SK-N-SH (cell line): ENCODE measurements at regions not wholly inside any gene's neighbourhood (a gene's known extent, or its start where the extent isn't known, plus 50 kb on each side); places are given as distances from the start of the nearest gene placed in this dataset.

ENCODE experiments used
- CTCF ChIA-PET: fragments of 300-600, 350-600 bp; formaldehyde crosslinking; extraction: SDS; loops from one replicate; lab custom pipeline; 2021; lab: Yijun Ruan, JAX
- POLR2A ChIA-PET: fragments of 350-600 bp; sonication (Branson Sonifier 250); formaldehyde crosslinking; extraction: SDS; loops from one replicate; lab custom pipeline; 2020; ENCODE audit warnings: antibody characterized with exemption, inconsistent platforms; lab: Yijun Ruan, JAX
- DNase-seq: peaks from one replicate; pipeline ENCODE4 v3.0.0; 2012
- H2AFZ ChIP-seq: fragments of 200-600 bp; sonication (generic); 2 replicates; pipeline ENCODE4 v1.8.1; 2016; ENCODE audit warnings: antibody characterized with exemption, mild to moderate bottlenecking, low read depth
- H3F3A ChIP-seq: fragments of 200-600 bp; sonication (generic); replicated peaks from 2 replicates; pipeline ENCODE3; 2016; ENCODE audit warnings: antibody characterized with exemption, mild to moderate bottlenecking; ENCODE audit not compliant: insufficient read depth
- H3K27ac ChIP-seq, 2 experiments: fragments of 200-500 bp in 1 of 2; fragments of 200-600 bp in 1 of 2; sonication (Bioruptor generic) in 1 of 2; sonication (generic), shearing (Covaris generic) in 1 of 2; 2 replicates each; pipeline versions ENCODE4 v1.5.1 to v1.6.1; 2014 to 2016; ENCODE audit warnings: low read depth in 2 of 2, inconsistent platforms in 1 of 2, low read length in 1 of 2, mild to moderate bottlenecking in 1 of 2, mixed read lengths in 1 of 2
- H3K27me3 ChIP-seq: fragments of 200-600 bp; sonication (generic), shearing (Covaris generic); 2 replicates; pipeline ENCODE4 v1.6.1; 2016; ENCODE audit warnings: mixed run types; ENCODE audit not compliant: insufficient read depth
- H3K36me3 ChIP-seq, 2 experiments: fragments of 200-500 bp in 1 of 2; fragments of 200-600 bp in 1 of 2; sonication (Bioruptor generic) in 1 of 2; sonication (generic) in 1 of 2; replicated peaks in 1 of 2; 2 replicates each; pipeline versions ENCODE3 to v1.5.1; 2014 to 2016; ENCODE audit warnings: low read length in 1 of 2, mild to moderate bottlenecking in 1 of 2; ENCODE audit not compliant: insufficient read depth in 2 of 2, control insufficient read depth in 1 of 2
- H3K4me1 ChIP-seq, 2 experiments: fragments of 200-500 bp in 1 of 2; fragments of 200-600 bp in 1 of 2; sonication (Bioruptor generic) in 1 of 2; sonication (generic), shearing (Covaris generic) in 1 of 2; 2 replicates each; pipeline versions ENCODE4 v1.5.1 to v1.6.1; 2014 to 2016; ENCODE audit warnings: low read depth in 1 of 2, low read length in 1 of 2, mixed run types in 1 of 2; ENCODE audit not compliant: insufficient read depth in 2 of 2, control insufficient read depth in 1 of 2
- H3K4me2 ChIP-seq: fragments of 200-600 bp; sonication (generic), shearing (Covaris generic); 2 replicates; pipeline ENCODE4 v1.6.1; 2017; ENCODE audit warnings: mixed run types
- H3K4me3 ChIP-seq, 2 experiments: fragments of 200-500 bp in 1 of 2; fragments of 200-600 bp in 1 of 2; sonication (Bioruptor generic) in 1 of 2; sonication (generic), shearing (Covaris generic) in 1 of 2; 2 replicates each; pipeline versions ENCODE4 v1.5.1 to v1.8.1; 2014 to 2016; ENCODE audit warnings: low read depth in 2 of 2, inconsistent platforms in 1 of 2, low read length in 1 of 2, mild to moderate bottlenecking in 1 of 2, mixed read lengths in 1 of 2, moderate library complexity in 1 of 2
- H3K79me2 ChIP-seq: fragments of 200-600 bp; sonication (generic); 2 replicates; pipeline ENCODE4 v1.8.1; 2017; ENCODE audit warnings: mild to moderate bottlenecking; ENCODE audit not compliant: insufficient read depth
- H3K9ac ChIP-seq: fragments of 200-600 bp; sonication (generic); 2 replicates; pipeline ENCODE4 v1.6.1; 2017; ENCODE audit warnings: mixed run types
- H3K9me2 ChIP-seq: fragments of 200-600 bp; sonication (generic); 2 replicates; pipeline ENCODE4 v1.6.1; 2017; ENCODE audit warnings: mixed run types
- H3K9me3 ChIP-seq: fragments of 200-600 bp; sonication (generic); 2 replicates; pipeline ENCODE4 v1.6.1; 2017; ENCODE audit warnings: mixed run types, mild to moderate bottlenecking, moderate library complexity
- H4K20me1 ChIP-seq: fragments of 200-600 bp; sonication (generic); 2 replicates; pipeline ENCODE4 v1.6.1; 2017; ENCODE audit warnings: mild to moderate bottlenecking, mixed run types; ENCODE audit not compliant: insufficient read depth
- CHD2 ChIP-seq: fragments of 150-350 bp; IDR thresholded peaks from 2 replicates; pipeline ENCODE4 v1.6.1; 2018; ENCODE audit warnings: low read length; ENCODE audit not compliant: partially characterized antibody
- CTCF ChIP-seq: fragments of 200-600 bp; sonication (generic); IDR thresholded peaks from 2 replicates; pipeline ENCODE4 v1.6.1; 2017; ENCODE audit warnings: antibody characterized with exemption, mild to moderate bottlenecking, moderate library complexity
- FOSL2 ChIP-seq: IDR thresholded peaks from 2 replicates; pipeline ENCODE4 v1.4.0; 2012; ENCODE audit warnings: low read depth, mild to moderate bottlenecking, moderate library complexity, borderline replicate concordance
- JUND ChIP-seq: IDR thresholded peaks from 2 replicates; pipeline ENCODE4 v1.4.0; 2012
- MAX ChIP-seq: IDR thresholded peaks from 2 replicates; pipeline ENCODE4 v1.4.0; 2012; ENCODE audit warnings: low read depth
- RAD21 ChIP-seq: IDR thresholded peaks from 2 replicates; pipeline ENCODE4 v1.6.1; 2012; ENCODE audit warnings: mild to moderate bottlenecking, low read length
- RFX5 ChIP-seq: IDR thresholded peaks from 2 replicates; pipeline ENCODE4 v1.6.1; 2012; ENCODE audit warnings: mild to moderate bottlenecking, improper control_type of control experiment, low read length
- RXRA ChIP-seq: IDR thresholded peaks from 2 replicates; pipeline ENCODE4 v1.4.0; 2012; ENCODE audit warnings: low read depth, mild to moderate bottlenecking, borderline replicate concordance
- SIN3A ChIP-seq: IDR thresholded peaks from 2 replicates; pipeline ENCODE4 v1.6.1; 2012; ENCODE audit warnings: low read depth, mild to moderate bottlenecking, low read length, moderate library complexity, borderline replicate concordance
- TCF12 ChIP-seq: IDR thresholded peaks from 2 replicates; pipeline ENCODE4 v1.4.0; 2012
- TEAD4 ChIP-seq: IDR thresholded peaks from 2 replicates; pipeline ENCODE4 v1.4.0; 2012; ENCODE audit warnings: mild to moderate bottlenecking, borderline replicate concordance; ENCODE audit not compliant: insufficient read depth
- WGBS: methylation state at CpG from one replicate; pipeline ENCODE4 v1.1.6; 2017; ENCODE audit warnings: low lambda C conversion rate; 5-methylcytosine and 5-hydroxymethylcytosine counted together

GRCh38 chr1:30284728-30285475 is 438.5 kb downstream of the MATN1 start:
- POLR2A ChIA-PET = no interaction called here
- Histone ChIP-seq H3K4me2 (no peak overlapping the region), H3K9ac (no peak overlapping the region), H3K27ac (no peak overlapping the region), H4K20me1 (no peaks in the 10 kb centered on the region), H3K36me3 (no peaks in the 10 kb centered on the region), H3K27me3 (no peaks in the 10 kb centered on the region), H3K79me2 (no peaks in the 10 kb centered on the region), H3K9me3 (no peaks in the 10 kb centered on the region), H3K4me1 (peaks cover 0 to 11% of the 10 kb centered on the region in 2 experiments; a peak in 2 of 4 replicates), H3K4me3 (no peak overlapping the region), H3K9me2 (no peaks in the 10 kb centered on the region), H3F3A (no peaks in the 10 kb centered on the region), H2AFZ (no peak overlapping the region)
- DNase-seq = no peak
- CTCF ChIA-PET = interaction anchor here (0.8 kb wide), 1 partner anchor 8 kb away, joined by 3 read pairs; no protein-coding TSS in a partner anchor
- no peak for TF ChIP-seq TCF12
- 46% methylated on average over 16 of the region's 17 CpGs for WGBS

- 0% methylated on average over 3 of the region's 4 CpGs for WGBS
- H3K4me1 ChIP-seq = peaks cover 0 to 11% of the 10 kb centered on the region in 2 experiments; a peak in 2 of 4 replicates
- H4K20me1 ChIP-seq = no peaks in the 10 kb centered on the region
- no peak overlapping the region for H2AFZ ChIP-seq
- no peak overlapping the region for H3K4me2 ChIP-seq
- no peaks in the 10 kb centered on the region for H3K9me3 ChIP-seq
- H3K36me3 ChIP-seq = no peaks in the 10 kb centered on the region
- no peak for TF ChIP-seq MAX
- TF ChIP-seq RAD21 = no peak
- no peak for TF ChIP-seq CHD2
- no peak for TF ChIP-seq JUND
- TF ChIP-seq CTCF = no peak
- no peak for TF ChIP-seq TCF12
- TF ChIP-seq FOSL2 = no peak
- TF ChIP-seq RFX5 = no peak
- no peak for TF ChIP-seq SIN3A
- TF ChIP-seq TEAD4 = no peak
- TF ChIP-seq RXRA = no peak
- H3K27me3 ChIP-seq = no peaks in the 10 kb centered on the region
- no peaks in the 10 kb centered on the region for H3K9me2 ChIP-seq
- no peaks in the 10 kb centered on the region for H3F3A ChIP-seq
- no peak overlapping the region for H3K4me3 ChIP-seq
- ChIA-PET CTCF (interaction anchor here (0.8 to 1.0 kb wide), 2 partner anchors 9 to 21 kb away, joined by 3 read pairs; no protein-coding TSS in a partner anchor), POLR2A (no interaction called here)
- no peak for DNase-seq
- H3K79me2 ChIP-seq = no peaks in the 10 kb centered on the region
- H3K9ac ChIP-seq = no peak overlapping the region
- H3K27ac ChIP-seq = no peak overlapping the region
These were observed 439.2 kb downstream of the MATN1 start for GRCh38 chr1:30284226-30284625.
